ENCODE measurements at regions not wholly inside any gene's neighbourhood (a gene's known extent, or its start where the extent isn't known, plus 50 kb on each side); places are given as distances from the start of the nearest gene placed in this dataset.

DNA sequence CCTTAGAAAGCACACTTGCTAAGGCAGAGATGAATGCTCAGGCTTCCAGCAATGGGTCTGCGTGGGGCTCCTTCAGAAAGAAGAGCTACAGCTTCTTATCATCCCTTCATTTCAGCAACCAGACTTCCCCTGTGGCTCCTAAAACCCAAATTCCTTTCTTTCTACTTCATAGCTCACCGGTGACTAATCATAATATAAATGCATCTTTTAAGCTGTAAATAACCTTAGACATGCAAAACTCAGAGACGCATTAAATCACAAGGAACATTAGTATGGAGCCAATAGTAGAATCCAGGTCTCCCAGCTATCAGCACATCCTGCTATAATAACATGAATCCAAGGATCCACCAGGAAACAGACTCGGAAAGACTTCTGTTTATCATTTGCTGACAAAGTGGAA lies 375.6 kb downstream of the COG6 start:
- DNase-seq (ENCODE audit: low read depth, low spot score) = no peak
- H3K9me3 ChIP-seq (replicated peaks; ENCODE audit: control insufficient read depth, insufficient read depth, low read length) = no peaks in the 10 kb centered on the region; the same call in 2 of the 3 replicates
- H3K4me2 ChIP-seq (ENCODE audit: control insufficient read depth, insufficient read depth) = no peak overlapping the region
- H3K4me1 ChIP-seq (ENCODE audit: control insufficient read depth, insufficient read depth, low read length) = peaks cover 13% of the 10 kb centered on the region
- H3K9ac ChIP-seq (ENCODE audit: control insufficient read depth, insufficient read depth, low read length) = no peak overlapping the region
- no peaks in the 10 kb centered on the region for H3K27me3 ChIP-seq (replicated peaks in 1 of 2; ENCODE audit: control insufficient read depth in 2 of 2, insufficient read depth in 2 of 2, low read length in 1 of 2)
- ChIA-PET POLR2A (no interaction called here), SMC1A (ENCODE audit: uncharacterized antibody, unreplicated experiment) (no interaction called here), RAD21 (ENCODE audit: unreplicated experiment) (no interaction called here), CTCF (no interaction called here)
- H2AFZ ChIP-seq (ENCODE audit: control insufficient read depth, low read depth, low read length) = no peak overlapping the region
- TF ChIP-seq TAF1 (IDR thresholded peaks at IDR 0.05; ENCODE audit: borderline replicate concordance, low read depth, low read length) (no peak), NFYA (IDR thresholded peaks at IDR 0.05; ENCODE audit: borderline replicate concordance, low read depth, low read length) (no peak), POU2F2 (IDR thresholded peaks at IDR 0.05; ENCODE audit: borderline replicate concordance, low read depth, low read length) (no peak), DPF2 (IDR thresholded peaks at IDR 0.05) (no peak), RAD21 (IDR thresholded peaks at IDR 0.05; ENCODE audit: insufficient read depth, low read depth, low read length) (no peak), POLR2AphosphoS5 (IDR thresholded peaks at IDR 0.05; ENCODE audit: low read length) (no peak), BRCA1 (IDR thresholded peaks at IDR 0.05; ENCODE audit: low read depth, low read length) (no peak), NR2C1 (IDR thresholded peaks at IDR 0.05) (no peak), POLR2AphosphoS2 (IDR thresholded peaks at IDR 0.05; ENCODE audit: low read depth, low read length) (no peak)
- TF ChIP-seq, protein P1, sequence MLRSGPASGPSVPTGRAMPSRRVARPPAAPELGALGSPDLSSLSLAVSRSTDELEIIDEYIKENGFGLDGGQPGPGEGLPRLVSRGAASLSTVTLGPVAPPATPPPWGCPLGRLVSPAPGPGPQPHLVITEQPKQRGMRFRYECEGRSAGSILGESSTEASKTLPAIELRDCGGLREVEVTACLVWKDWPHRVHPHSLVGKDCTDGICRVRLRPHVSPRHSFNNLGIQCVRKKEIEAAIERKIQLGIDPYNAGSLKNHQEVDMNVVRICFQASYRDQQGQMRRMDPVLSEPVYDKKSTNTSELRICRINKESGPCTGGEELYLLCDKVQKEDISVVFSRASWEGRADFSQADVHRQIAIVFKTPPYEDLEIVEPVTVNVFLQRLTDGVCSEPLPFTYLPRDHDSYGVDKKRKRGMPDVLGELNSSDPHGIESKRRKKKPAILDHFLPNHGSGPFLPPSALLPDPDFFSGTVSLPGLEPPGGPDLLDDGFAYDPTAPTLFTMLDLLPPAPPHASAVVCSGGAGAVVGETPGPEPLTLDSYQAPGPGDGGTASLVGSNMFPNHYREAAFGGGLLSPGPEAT (IDR thresholded peaks at IDR 0.05; ENCODE audit: low read depth) = no peak
- TF ChIP-seq, protein P2, sequence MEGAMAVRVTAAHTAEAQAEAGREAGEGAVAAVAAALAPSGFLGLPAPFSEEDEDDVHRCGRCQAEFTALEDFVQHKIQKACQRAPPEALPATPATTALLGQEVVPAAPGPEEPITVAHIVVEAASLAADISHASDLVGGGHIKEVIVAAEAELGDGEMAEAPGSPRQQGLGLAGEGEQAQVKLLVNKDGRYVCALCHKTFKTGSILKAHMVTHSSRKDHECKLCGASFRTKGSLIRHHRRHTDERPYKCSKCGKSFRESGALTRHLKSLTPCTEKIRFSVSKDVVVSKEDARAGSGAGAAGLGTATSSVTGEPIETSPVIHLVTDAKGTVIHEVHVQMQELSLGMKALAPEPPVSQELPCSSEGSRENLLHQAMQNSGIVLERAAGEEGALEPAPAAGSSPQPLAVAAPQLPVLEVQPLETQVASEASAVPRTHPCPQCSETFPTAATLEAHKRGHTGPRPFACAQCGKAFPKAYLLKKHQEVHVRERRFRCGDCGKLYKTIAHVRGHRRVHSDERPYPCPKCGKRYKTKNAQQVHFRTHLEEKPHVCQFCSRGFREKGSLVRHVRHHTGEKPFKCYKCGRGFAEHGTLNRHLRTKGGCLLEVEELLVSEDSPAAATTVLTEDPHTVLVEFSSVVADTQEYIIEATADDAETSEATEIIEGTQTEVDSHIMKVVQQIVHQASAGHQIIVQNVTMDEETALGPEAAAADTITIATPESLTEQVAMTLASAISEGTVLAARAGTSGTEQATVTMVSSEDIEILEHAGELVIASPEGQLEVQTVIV (IDR thresholded peaks at IDR 0.05; ENCODE audit: borderline replicate concordance, partially characterized antibody) = no peak
- H3K4me3 ChIP-seq = no peak overlapping the region
- ATAC-seq = no peak
- H4K20me1 ChIP-seq (ENCODE audit: control insufficient read depth, insufficient read depth) = no peaks in the 10 kb centered on the region
- BruUV-seq (replicated peaks) = no TSS peak
- no peak for FAIRE-seq
- no peak overlapping the region for H3K27ac ChIP-seq (ENCODE audit: control insufficient read depth, insufficient read depth)
- H3K36me3 ChIP-seq (ENCODE audit: control insufficient read depth in 2 of 2, insufficient read depth in 2 of 2, low read length in 1 of 2) = no peaks in the 10 kb centered on the region
- WGBS (ENCODE audit: insufficient coverage, insufficient replicate concordance, low lambda C conversion rate, missing lambda C conversion rate) = 88% methylated on average over 4 of the region's 4 CpGs
- in situ Hi-C loops (cut with MboI) (no loop called here), intact Hi-C loops (cut with micrococcal nuclease; ENCODE audit: unreplicated experiment) (no loop called here)
- H3K79me2 ChIP-seq (ENCODE audit: control insufficient read depth, insufficient read depth, low read length) = no peaks in the 10 kb centered on the region
